ENCODE measurements at regions not wholly inside any gene's neighbourhood (a gene's known extent, or its start where the extent isn't known, plus 50 kb on each side); places are given as distances from the start of the nearest gene placed in this dataset.

DNA sequence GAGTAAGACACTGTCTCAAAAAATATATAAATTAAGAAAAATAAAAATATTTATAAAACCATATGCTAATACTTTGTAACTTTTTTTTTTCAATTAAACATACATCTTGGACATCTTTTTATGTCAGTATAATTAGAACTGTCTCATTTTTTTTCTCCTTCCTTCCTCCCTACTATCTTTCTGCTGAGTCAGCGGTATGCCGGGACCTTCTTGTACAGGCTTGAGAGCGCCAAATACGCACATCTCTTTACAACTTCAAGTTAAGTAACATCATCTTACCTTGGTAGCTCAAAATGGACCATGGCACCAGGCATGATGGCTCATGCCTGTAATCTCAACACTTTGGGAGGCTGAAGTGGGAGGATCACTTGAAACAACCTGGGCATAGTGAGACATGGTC lies 153.4 kb downstream of the FAM161A start:
- Histone ChIP-seq H3K4me1 (ENCODE audit: control insufficient read depth in 1 of 2, insufficient read depth in 2 of 2, low read length in 2 of 2) (no peaks in the 10 kb centered on the region), H3K36me3 (ENCODE audit: control insufficient read depth in 1 of 2, insufficient read depth in 2 of 2, low read length in 2 of 2) (no peaks in the 10 kb centered on the region), H3K27me3 (ENCODE audit: low read depth, low read length) (no peaks in the 10 kb centered on the region), H3K9me3 (ENCODE audit: control insufficient read depth in 1 of 2, low read length in 2 of 2) (peaks cover 0 to 2% of the 10 kb centered on the region in 2 donors), H3K27ac (ENCODE audit: low read length) (no peak overlapping the region), H3K4me3 (ENCODE audit: low read depth in 1 of 2, low read length in 2 of 2) (no peak overlapping the region)

DNA sequence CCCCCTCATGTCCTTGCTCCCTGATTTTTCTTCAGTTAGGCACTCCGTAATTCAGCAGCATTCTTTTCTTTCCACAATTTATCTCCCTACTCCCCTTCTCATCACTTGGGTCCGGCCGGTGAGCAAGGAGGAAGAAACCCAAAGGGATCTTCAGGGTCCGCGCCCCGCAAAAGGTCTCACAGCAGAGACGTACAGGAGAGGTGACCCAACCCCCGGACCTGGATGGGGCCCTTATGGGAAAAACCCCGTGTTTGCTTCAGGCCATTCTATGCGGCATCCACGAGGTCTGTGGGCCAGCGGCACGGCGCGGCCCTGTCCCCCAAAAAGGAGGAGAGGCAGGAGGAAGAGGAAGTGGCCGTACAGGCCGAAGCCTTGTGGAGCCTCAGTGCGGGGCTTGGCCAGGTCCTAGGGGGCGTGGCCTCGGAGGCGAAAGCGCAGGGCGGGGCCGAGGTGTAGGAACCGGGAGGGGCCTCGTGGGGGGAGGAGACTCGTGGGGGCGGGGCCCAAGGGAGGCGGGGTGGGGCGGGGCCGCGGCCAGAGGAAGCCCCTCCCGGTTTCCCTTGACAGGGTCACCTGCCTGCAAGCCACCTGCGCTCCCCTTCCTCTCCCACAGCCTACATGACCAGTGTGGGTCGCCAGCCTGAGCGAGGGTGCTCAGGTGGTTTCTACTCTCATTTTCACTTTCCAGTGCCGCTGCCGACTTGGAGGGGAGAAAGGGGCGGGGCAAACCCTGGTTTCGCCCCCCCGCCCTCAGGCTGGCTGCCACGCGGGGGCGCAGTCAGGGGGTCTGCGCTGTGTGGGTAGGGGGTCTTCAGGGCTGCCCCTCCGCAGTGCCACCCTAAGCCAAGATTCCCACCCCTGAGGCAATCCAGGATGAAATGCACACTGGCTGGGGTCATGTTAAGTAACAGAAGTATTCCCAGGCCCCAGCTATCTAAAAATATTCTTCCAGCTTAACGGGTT lies 156.4 kb upstream of the XPO1 start:
- Histone ChIP-seq H3K27me3 (ENCODE audit: low read depth, low read length) (no peaks in the 10 kb centered on the region), H3K4me3 (ENCODE audit: low read depth in 1 of 2, low read length in 2 of 2) (peak overlapping the region; percentile 79 to 86)

DNA sequence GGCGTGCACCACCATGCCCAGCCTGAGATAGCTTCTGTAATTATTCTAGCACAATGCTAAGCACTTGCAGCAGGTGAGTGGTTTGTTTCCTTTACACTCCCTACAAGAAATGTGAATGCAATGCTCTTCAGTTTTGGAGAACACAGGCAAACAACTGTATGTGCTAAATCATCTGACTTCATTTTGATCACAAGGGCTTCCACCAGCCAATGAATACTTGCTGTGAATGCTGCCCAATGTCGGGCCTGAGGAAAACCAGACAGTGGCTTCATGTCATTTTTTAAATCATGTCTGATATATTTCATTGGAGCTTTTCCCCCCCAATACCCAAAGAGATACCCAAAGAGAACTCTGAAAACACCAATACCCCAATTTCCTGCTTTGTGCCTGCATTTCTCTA lies 155.6 kb upstream of the XPO1 start:
- Histone ChIP-seq H3K9me3 (ENCODE audit: control insufficient read depth in 1 of 2, low read length in 2 of 2) (no peaks in the 10 kb centered on the region), H3K27ac (ENCODE audit: low read length) (peak overlapping the region; percentile 83), H3K4me1 (ENCODE audit: control insufficient read depth in 1 of 2, insufficient read depth in 2 of 2, low read length in 2 of 2) (peaks cover 0 to 5% of the 10 kb centered on the region in 2 donors), H3K27me3 (ENCODE audit: low read depth, low read length) (no peaks in the 10 kb centered on the region), H3K4me3 (ENCODE audit: low read depth in 1 of 2, low read length in 2 of 2) (peak overlapping the region in 1 of 2 donors; percentile 79), H3K36me3 (ENCODE audit: control insufficient read depth in 1 of 2, insufficient read depth in 2 of 2, low read length in 2 of 2) (no peaks in the 10 kb centered on the region)

More for the DNA sequence above, 156.4 kb upstream of the XPO1 start:
- H3K4me1 ChIP-seq (ENCODE audit: control insufficient read depth in 1 of 2, insufficient read depth in 2 of 2, low read length in 2 of 2) = peaks cover 0 to 5% of the 10 kb centered on the region in 2 donors
- no peaks in the 10 kb centered on the region for H3K9me3 ChIP-seq (ENCODE audit: control insufficient read depth in 1 of 2, low read length in 2 of 2)
- H3K27ac ChIP-seq (ENCODE audit: low read length) = peak overlapping the region; percentile 83
- H3K36me3 ChIP-seq (ENCODE audit: control insufficient read depth in 1 of 2, insufficient read depth in 2 of 2, low read length in 2 of 2) = no peaks in the 10 kb centered on the region

DNA sequence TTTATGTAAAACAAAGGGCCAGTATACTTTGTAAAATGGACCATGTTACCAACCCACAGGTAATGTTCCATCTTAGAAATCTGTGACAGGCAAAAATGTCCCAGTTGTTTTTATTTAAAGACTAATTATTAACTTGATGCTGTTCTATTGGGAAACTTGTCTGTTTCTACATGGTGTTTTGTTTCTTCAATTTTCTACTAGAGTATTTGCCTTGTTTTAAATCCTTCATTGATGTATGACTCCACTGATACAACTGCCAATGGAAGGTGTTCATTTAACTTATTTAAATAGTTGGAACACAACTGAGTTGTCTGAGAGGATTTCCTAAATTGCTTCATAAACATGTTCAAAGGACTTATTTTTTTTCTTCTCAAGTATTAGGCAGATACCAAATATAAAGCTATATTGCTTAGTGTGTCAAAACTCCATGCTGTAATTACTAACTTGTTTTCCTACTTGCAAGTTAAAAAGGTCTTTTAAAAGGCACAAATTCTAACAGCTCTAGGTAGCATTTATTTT lies 152.0 kb upstream of the XPO1 start:
- Histone ChIP-seq H3K36me3 (ENCODE audit: control insufficient read depth in 1 of 2, insufficient read depth in 2 of 2, low read length in 2 of 2) (no peaks in the 10 kb centered on the region), H3K27me3 (ENCODE audit: low read depth, low read length) (no peaks in the 10 kb centered on the region), H3K27ac (ENCODE audit: low read length) (no peak overlapping the region), H3K4me3 (ENCODE audit: low read depth in 1 of 2, low read length in 2 of 2) (no peak overlapping the region), H3K4me1 (ENCODE audit: control insufficient read depth in 1 of 2, insufficient read depth in 2 of 2, low read length in 2 of 2) (peaks cover 0 to 2% of the 10 kb centered on the region in 2 donors), H3K9me3 (ENCODE audit: control insufficient read depth in 1 of 2, low read length in 2 of 2) (no peaks in the 10 kb centered on the region)

DNA sequence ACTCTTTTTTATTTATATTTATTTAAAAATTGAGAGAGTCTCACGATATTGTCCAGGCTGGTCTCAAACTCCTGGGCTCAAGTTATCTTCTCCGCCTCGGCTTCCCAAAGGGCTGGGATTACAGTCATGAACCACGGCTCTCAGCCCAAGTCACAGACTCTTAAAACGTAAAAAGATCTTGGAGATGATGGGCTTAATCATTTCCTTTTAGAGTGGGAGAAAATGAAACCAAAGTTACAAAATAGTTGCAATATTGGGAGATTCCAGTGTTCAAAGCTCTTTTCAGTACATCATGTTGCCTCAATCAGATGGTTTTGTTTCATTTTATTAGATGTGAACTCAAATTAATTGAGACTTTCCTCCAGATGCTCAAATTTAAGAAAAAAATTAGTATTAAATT lies 151.4 kb upstream of the XPO1 start:
- no peaks in the 10 kb centered on the region for H3K27me3 ChIP-seq (ENCODE audit: low read depth, low read length)
- H3K36me3 ChIP-seq (ENCODE audit: control insufficient read depth in 1 of 2, insufficient read depth in 2 of 2, low read length in 2 of 2) = no peaks in the 10 kb centered on the region
- H3K4me3 ChIP-seq (ENCODE audit: low read depth in 1 of 2, low read length in 2 of 2) = no peak overlapping the region
- no peaks in the 10 kb centered on the region for H3K9me3 ChIP-seq (ENCODE audit: control insufficient read depth in 1 of 2, low read length in 2 of 2)
- H3K27ac ChIP-seq (ENCODE audit: low read length) = no peak overlapping the region
- H3K4me1 ChIP-seq (ENCODE audit: control insufficient read depth in 1 of 2, insufficient read depth in 2 of 2, low read length in 2 of 2) = no peaks in the 10 kb centered on the region

DNA sequence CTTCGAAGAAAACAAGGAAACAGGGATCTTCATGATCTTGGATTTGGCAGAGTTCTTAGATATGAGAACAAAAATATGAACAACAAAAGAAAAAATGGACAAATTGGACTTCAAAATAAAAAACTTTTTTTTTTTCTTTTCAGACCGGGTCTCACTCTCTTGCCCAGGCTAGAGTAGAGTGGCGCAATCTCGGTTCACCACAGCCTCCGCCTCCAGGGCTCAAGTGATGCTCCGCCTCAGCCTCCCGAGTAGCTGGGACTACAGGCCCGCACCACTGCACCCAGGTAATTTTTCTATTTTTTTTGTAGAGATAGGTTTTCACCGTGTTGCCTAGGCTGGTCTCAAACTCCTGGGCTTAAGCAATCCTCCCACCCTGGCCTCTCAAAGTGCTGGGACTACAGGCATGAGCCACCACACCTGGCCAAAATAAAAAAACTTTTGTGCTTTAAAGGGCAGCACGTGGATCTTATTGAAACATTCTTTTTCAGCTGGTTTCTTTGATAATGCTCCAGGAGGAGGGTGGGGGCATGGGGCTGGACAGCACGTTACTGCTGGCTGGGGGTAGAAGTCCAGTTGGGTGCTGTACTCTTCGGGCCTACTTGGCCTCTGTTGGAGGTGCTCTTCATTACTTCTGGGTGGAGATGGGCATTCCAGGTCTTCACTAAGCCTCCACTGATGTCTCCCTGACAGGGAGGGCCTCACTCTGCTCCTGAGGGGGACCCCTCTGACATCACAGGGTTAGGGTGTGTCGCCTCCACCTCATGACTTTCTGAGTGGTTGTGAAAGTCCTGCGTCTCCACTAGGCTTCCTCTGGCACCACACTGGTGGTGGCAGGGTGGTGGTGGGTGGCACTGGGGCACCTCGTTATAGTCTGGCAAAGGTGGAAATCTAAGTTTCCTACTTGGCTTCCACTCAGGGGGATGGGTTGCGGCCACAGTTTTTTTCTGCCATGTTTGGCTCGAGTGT lies 150.5 kb upstream of the XPO1 start:
- Histone ChIP-seq H3K4me1 (ENCODE audit: control insufficient read depth in 1 of 2, insufficient read depth in 2 of 2, low read length in 2 of 2) (no peaks in the 10 kb centered on the region), H3K27ac (ENCODE audit: low read length) (no peak overlapping the region), H3K9me3 (ENCODE audit: control insufficient read depth in 1 of 2, low read length in 2 of 2) (no peaks in the 10 kb centered on the region), H3K4me3 (ENCODE audit: low read depth in 1 of 2, low read length in 2 of 2) (no peak overlapping the region), H3K27me3 (ENCODE audit: low read depth, low read length) (no peaks in the 10 kb centered on the region), H3K36me3 (ENCODE audit: control insufficient read depth in 1 of 2, insufficient read depth in 2 of 2, low read length in 2 of 2) (no peaks in the 10 kb centered on the region)

DNA sequence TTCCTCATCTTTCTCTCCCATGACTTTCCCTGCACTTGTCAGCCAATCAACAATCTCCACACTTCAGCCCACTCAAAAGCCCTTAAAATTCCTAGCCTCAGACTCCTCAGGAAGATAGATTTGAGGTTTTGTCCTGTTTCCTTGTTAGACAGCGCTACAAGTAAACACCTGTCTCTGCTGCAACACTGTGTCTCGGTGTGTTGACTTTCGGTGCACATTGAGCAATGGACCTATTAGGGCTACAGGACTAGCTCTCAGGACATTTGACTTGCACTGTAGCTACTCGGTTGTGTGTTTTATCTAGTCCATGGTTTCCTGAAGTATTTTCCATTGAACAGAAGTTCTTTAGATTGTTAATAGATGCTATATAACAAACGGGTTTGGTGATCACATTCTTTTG lies 140.9 kb upstream of the XPO1 start:
- H3K36me3 ChIP-seq (ENCODE audit: control insufficient read depth in 1 of 2, insufficient read depth in 2 of 2, low read length in 2 of 2) = no peaks in the 10 kb centered on the region
- H3K9me3 ChIP-seq (ENCODE audit: control insufficient read depth in 1 of 2, low read length in 2 of 2) = peaks cover 4 to 8% of the 10 kb centered on the region in 2 donors
- H3K27ac ChIP-seq (ENCODE audit: low read length) = no peak overlapping the region
- H3K4me1 ChIP-seq (ENCODE audit: control insufficient read depth in 1 of 2, insufficient read depth in 2 of 2, low read length in 2 of 2) = no peaks in the 10 kb centered on the region
- no peaks in the 10 kb centered on the region for H3K27me3 ChIP-seq (ENCODE audit: low read depth, low read length)
- no peak overlapping the region for H3K4me3 ChIP-seq (ENCODE audit: low read depth in 1 of 2, low read length in 2 of 2)

DNA sequence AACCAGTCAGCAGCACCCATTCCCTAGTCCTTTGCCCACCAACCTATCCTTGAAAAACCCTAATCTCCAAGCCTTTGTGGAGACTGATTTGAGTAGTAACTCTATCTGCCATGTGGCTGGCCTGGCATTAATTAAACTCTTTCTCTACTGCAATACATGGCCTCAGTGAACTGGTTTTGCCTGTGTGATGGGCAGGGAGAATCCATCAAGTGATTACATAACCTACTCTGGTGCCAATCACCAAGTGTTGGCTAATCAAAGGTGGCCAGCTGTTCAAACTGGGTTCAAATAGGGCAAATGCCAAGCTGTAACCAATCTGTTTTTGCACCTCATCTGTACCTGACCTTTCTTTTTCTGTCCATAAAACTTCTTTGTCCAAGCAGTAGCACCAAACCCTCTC lies 139.8 kb upstream of the XPO1 start:
- Histone ChIP-seq H3K4me3 (ENCODE audit: low read depth in 1 of 2, low read length in 2 of 2) (no peak overlapping the region), H3K27ac (ENCODE audit: low read length) (no peak overlapping the region), H3K36me3 (ENCODE audit: control insufficient read depth in 1 of 2, insufficient read depth in 2 of 2, low read length in 2 of 2) (no peaks in the 10 kb centered on the region), H3K4me1 (ENCODE audit: control insufficient read depth in 1 of 2, insufficient read depth in 2 of 2, low read length in 2 of 2) (no peaks in the 10 kb centered on the region), H3K9me3 (ENCODE audit: control insufficient read depth in 1 of 2, low read length in 2 of 2) (peaks cover 4 to 8% of the 10 kb centered on the region in 2 donors), H3K27me3 (ENCODE audit: low read depth, low read length) (no peaks in the 10 kb centered on the region)

DNA sequence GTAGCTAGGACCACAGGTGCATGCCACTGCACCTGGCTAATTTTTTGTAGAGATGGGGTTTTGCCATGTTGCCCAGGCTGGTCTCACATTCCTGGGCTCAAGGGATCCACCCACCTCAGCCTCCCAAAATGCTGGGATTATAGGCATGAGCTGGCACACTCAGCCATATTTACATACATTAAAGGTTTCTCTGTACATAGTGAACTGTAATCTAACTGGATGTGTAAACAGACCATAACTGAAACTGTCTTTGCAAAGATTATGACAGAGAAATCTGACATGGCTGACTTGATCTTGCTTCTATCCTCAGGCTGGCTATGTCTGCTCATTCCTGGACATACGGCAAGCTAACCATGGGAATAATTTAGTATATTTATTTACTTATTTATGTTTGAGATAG lies 139.2 kb upstream of the XPO1 start:
- H3K27me3 ChIP-seq (ENCODE audit: low read depth, low read length) = no peaks in the 10 kb centered on the region
- H3K36me3 ChIP-seq (ENCODE audit: control insufficient read depth in 1 of 2, insufficient read depth in 2 of 2, low read length in 2 of 2) = no peaks in the 10 kb centered on the region
- H3K27ac ChIP-seq (ENCODE audit: low read length) = no peak overlapping the region
- no peaks in the 10 kb centered on the region for H3K4me1 ChIP-seq (ENCODE audit: control insufficient read depth in 1 of 2, insufficient read depth in 2 of 2, low read length in 2 of 2)
- no peak overlapping the region for H3K4me3 ChIP-seq (ENCODE audit: low read depth in 1 of 2, low read length in 2 of 2)
- H3K9me3 ChIP-seq (ENCODE audit: control insufficient read depth in 1 of 2, low read length in 2 of 2) = peaks cover 4 to 8% of the 10 kb centered on the region in 2 donors

DNA sequence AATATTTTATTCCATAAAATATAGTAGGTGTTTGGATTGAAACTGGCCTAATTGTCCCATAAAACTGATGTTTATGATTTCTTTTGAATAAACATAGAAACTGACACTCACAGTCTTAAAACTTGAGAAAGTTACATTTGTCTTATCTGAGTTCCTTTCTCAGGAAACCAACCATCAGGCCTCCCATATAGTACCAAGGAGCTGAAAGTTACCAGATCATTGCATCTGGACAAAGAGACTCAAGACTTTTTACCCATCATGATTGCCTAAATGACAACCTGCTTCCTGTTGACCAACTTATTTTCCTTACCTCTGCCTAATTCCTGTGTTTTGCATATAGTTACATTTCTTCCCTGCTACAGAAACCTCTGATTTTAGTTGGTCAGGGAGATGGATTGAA lies 137.0 kb upstream of the XPO1 start:
- Histone ChIP-seq H3K4me1 (ENCODE audit: control insufficient read depth in 1 of 2, insufficient read depth in 2 of 2, low read length in 2 of 2) (peaks cover 6 to 7% of the 10 kb centered on the region in 2 donors), H3K27me3 (ENCODE audit: low read depth, low read length) (no peaks in the 10 kb centered on the region), H3K36me3 (ENCODE audit: control insufficient read depth in 1 of 2, insufficient read depth in 2 of 2, low read length in 2 of 2) (no peaks in the 10 kb centered on the region), H3K4me3 (ENCODE audit: low read depth in 1 of 2, low read length in 2 of 2) (no peak overlapping the region), H3K9me3 (ENCODE audit: control insufficient read depth in 1 of 2, low read length in 2 of 2) (peaks cover 4 to 8% of the 10 kb centered on the region in 2 donors), H3K27ac (ENCODE audit: low read length) (no peak overlapping the region)
